Neural progenitor cell (in vitro differentiated cells): ENCODE measurements at regions not wholly inside any gene's neighbourhood (a gene's known extent, or its start where the extent isn't known, plus 50 kb on each side); places are given as distances from the start of the nearest gene placed in this dataset.

Source experiments
- EZH2 ChIP-seq: fragments of 200-600 bp; sonication (generic); IDR thresholded peaks from 2 replicates; pipeline ENCODE4 v1.6.1; 2017; ENCODE audit warnings: antibody characterized with exemption, mild to moderate bottlenecking, moderate library complexity
- EZH2phosphoT487 ChIP-seq: fragments of 200-600 bp; sonication (generic); IDR thresholded peaks from 2 replicates; pipeline ENCODE4 v1.6.1; 2017; ENCODE audit warnings: antibody characterized with exemption
- TF ChIP-seq, protein P1 (sequence below): fragments of 200-600 bp; sonication (generic); IDR thresholded peaks from 2 replicates; pipeline ENCODE4 v1.5.1; 2017; ENCODE audit warnings: antibody characterized with exemption, mild to moderate bottlenecking

GRCh38 chr7:12127455-12127854 is 83.6 kb upstream of the TMEM106B start:
- TF ChIP-seq, protein P1, sequence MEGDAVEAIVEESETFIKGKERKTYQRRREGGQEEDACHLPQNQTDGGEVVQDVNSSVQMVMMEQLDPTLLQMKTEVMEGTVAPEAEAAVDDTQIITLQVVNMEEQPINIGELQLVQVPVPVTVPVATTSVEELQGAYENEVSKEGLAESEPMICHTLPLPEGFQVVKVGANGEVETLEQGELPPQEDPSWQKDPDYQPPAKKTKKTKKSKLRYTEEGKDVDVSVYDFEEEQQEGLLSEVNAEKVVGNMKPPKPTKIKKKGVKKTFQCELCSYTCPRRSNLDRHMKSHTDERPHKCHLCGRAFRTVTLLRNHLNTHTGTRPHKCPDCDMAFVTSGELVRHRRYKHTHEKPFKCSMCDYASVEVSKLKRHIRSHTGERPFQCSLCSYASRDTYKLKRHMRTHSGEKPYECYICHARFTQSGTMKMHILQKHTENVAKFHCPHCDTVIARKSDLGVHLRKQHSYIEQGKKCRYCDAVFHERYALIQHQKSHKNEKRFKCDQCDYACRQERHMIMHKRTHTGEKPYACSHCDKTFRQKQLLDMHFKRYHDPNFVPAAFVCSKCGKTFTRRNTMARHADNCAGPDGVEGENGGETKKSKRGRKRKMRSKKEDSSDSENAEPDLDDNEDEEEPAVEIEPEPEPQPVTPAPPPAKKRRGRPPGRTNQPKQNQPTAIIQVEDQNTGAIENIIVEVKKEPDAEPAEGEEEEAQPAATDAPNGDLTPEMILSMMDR = no peak
- TF ChIP-seq EZH2 (no peak), EZH2phosphoT487 (no peak)
